Activated CD4-positive, alpha-beta T cell treated with anti-CD3 and anti-CD28 coated beads, Interleukin-2, amount 50 U/mL, for 16 hours (primary cell): ENCODE measurements at regions not wholly inside any gene's neighbourhood (a gene's known extent, or its start where the extent isn't known, plus 50 kb on each side); places are given as distances from the start of the nearest gene placed in this dataset.

Source experiments
- DNase-seq: peaks from one replicate; pipeline ENCODE4 v3.0.0-alpha.2; 2020

GRCh38 chr7:46970476-46970875 is 611.4 kb downstream of the TNS3 start:
- DNase-seq = no peak

DNA sequence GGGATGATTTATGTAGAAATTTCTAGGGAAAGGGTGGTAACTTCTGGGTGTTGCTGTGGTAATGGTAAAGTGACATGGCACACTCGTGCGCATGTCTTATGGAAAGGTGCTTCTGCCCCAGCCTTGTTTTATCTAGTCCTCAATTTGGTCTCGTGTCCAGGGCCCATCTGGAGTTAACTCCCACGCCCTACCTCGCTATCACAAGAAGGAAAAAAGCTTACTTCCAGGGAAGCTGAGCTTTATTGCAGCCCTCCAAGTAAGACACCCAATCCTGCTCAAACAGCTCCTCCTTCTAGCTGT is 611.8 kb downstream of the TNS3 start:
- DNase-seq = no peak

- DNase-seq = no peak
These were observed 612.4 kb downstream of the TNS3 start for GRCh38 chr7:46969303-46970130.

GRCh38 chr7:46968003-46968402 is 613.9 kb downstream of the TNS3 start:
- DNase-seq = no peak

- no peak for DNase-seq
These were observed 618.2 kb downstream of the TNS3 start for GRCh38 chr7:46963719-46964118.

- no peak for DNase-seq
These were observed 620.9 kb downstream of the TNS3 start for GRCh38 chr7:46960970-46961369.

GRCh38 chr7:46957195-46957594 is 624.7 kb downstream of the TNS3 start:
- no peak for DNase-seq

DNA sequence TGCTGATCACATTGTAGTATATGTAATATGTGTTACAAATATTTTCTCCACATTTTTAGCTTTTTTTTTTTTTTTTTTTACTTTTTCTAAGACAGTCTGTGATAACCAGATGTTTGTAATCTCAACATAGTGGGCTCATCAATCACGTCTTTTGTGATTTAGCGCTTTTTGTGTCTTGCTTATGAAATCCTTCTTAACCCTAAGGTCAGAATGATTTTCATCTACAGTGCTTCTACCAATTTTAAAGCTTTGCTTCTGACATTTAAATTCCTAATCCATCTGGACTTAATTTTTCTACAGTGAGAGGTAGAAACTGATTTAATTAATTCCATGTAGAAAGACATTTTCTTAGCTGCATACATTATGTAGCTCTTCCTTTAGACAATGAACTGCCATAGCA is 626.4 kb downstream of the TNS3 start:
- DNase-seq = no peak

DNA sequence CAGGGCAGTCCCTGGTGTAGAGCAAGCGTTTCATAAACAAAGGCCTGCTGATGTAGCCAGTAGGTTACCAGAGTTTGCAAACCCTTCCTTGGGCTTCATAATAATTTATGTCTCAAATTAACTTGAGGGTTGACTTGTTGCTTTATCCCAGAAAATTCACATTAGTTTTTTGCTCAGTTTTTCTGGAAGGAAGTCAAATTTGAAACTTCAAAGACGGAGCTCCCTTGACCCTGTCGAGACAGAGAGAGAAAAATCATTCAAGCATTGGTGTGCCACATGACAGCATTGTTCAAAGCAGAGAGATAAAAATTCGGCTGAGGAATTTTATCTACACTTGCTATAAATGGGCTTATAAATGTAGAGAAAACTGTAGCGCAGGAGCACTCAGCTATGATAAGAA is 627.7 kb downstream of the TNS3 start:
- DNase-seq = no peak

DNA sequence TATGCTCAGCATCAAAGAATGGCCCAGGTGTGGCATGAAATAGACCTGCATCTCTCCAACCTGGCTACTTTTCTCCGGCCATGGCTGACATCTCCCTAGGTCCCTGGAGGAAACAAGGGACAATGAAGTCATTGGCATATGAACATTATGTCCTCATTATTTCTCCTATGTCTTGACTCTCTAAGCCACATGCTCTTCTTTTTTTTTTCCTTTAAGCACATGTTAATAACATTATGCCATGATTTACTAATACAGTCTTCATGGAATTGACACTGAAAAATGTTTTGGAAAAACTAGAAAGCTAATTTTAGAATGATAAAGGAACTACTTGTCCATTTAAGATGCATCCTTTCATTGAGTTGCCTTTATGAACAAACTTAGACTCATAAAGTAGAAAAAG is 628.9 kb downstream of the TNS3 start:
- no peak for DNase-seq

GRCh38 chr7:46949270-46949931 is 632.5 kb downstream of the TNS3 start:
- no peak for DNase-seq

- DNase-seq = no peak
These were observed 633.2 kb downstream of the TNS3 start for GRCh38 chr7:46948716-46949115.

DNA sequence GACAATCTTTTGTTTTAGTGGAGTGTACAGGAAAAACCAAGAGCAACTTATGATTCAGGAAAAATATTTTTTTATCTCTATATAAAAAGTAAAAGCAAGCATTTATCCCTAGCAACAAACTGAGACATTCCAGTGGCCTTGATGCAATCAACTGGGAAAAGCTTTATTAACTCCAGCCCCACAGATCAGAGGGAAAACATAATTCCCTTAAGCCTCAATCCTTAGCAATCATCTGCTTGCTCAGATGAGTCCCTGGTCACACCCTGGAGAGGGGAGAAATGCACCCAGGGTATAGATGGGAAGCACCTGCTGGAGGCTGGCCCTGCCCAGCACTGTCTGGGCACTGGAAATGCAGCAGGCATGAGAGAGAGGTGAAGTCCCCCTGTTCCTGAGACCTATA is 636.6 kb downstream of the TNS3 start:
- DNase-seq = no peak

GRCh38 chr7:46943996-46944395 is 637.9 kb downstream of the TNS3 start:
- DNase-seq = no peak

DNA sequence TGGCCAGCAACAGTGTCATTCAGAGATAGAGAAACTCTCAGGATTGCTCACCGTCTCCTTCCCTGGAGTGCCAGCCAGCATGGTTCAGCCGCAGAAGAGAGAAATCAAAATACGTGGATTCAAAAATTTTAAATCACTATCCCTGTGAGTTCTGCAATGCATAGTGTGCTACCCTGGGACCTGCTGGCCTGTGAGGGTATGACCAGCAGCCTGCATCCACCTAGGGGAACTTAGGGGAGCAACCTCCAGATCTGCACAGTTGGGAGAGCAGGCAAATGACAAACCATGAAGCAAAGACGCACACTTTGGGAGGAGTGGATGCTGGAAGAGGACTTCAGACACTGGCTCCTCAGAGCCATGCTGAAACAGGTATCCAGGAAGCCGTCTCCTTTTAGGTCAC is 639.3 kb downstream of the TNS3 start:
- no peak for DNase-seq

DNA sequence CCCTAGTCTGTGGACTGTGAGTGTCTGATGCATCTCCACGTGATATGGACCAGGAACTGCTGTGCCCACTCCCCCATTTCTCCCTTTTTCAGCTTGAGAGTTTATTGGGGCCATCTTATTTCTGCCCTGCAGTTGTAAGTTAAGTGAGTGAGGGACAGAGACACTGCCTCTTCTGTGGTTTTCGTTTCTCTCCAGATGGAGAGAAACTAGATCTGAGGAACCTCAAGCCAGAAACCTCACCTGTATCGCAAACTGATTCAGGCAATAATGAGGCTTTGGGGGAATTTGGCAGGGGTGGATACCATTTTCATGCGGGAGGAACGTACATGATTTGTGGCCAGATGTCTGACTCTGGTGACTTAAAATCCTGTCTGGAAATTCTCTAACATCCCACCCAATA is 641.7 kb downstream of the TNS3 start:
- no peak for DNase-seq

GRCh38 chr7:46939558-46939957 is 642.4 kb downstream of the TNS3 start:
- no peak for DNase-seq

DNA sequence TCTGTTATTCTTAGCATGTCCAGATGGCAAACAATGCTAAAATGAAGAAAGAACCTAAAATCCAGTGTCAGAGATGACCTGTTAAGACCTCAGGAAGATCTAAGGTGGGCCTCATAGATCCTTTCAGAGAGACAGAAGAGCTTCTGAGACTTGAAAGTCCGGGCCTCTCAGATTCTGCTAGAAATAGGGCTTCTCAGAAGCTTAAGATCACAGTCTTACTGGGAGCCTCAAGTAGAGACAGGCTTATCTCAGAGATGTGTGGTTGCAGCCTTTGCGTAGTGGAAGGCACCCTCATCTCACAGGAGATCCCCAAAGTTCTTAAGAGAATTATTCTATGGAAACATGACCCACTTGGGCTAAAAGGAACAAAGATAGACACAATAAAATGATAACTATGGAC is 642.8 kb downstream of the TNS3 start:
- DNase-seq = no peak

- DNase-seq = no peak
These were observed 644.1 kb downstream of the TNS3 start for GRCh38 chr7:46937826-46938225.

GRCh38 chr7:46934198-46934825 is 647.6 kb downstream of the TNS3 start:
- DNase-seq = no peak

GRCh38 chr7:46933596-46933995 is 648.3 kb downstream of the TNS3 start:
- no peak for DNase-seq

DNA sequence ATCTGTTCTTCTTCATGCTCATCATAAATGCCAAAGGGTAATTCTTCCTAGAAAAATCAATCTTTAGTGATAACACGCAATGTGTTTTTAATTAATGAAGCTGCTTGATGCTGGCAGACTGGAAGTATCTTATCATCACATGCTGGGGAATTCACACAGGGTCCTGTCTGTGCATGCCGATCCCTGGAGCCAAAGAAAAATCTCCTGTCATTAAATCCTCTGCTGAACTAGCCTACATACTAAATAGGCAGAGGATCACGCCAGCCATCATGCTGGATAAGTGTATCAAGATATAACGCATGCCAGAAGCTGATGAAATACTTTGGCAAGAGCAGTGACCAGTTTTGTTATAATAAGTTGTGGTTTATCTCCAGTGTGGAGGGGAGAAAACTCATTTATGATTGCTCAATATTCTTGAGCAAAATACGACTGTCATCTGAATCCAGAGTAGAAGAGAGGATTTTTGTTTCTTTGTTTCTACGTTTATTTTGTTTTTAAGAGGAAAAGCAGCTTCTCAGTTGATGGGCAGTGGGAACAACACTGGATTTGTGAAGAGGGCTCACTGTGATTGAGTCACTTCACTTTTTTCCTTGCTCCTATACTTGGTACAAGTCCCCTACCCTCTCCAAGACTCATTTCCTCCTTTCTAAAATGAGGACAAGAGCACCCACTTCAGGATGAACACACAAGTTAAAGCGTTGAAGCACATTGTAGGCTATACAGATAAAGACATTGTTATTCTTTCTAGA is 649.1 kb downstream of the TNS3 start:
- no peak for DNase-seq

- DNase-seq = no peak
These were observed 649.6 kb downstream of the TNS3 start for GRCh38 chr7:46932306-46932675.

- no peak for DNase-seq
These were observed 651.5 kb downstream of the TNS3 start for GRCh38 chr7:46930366-46930765.
